Thoracic aorta (tissue), 2 donors: ENCODE measurements at regions not wholly inside any gene's neighbourhood (a gene's known extent, or its start where the extent isn't known, plus 50 kb on each side); places are given as distances from the start of the nearest gene placed in this dataset.

ENCODE experiments used
- ATAC-seq: fragments of 150-250 bp; one replicate; pipeline ENCODE4 v1.8.0; 2017; ENCODE audit warnings: low read depth; ENCODE audit not compliant: insufficient number of reproducible peaks, low FRiP score
- DNase-seq: peaks from one replicate; pipeline ENCODE4 v3.0.0-alpha.2; 2020; ENCODE audit warnings: low spot score
- H3K27ac ChIP-seq, 2 donors: fragments of 200-600 bp; sonication (generic); 1 replicate in 1 of 2; 2 replicates in 1 of 2; pipeline ENCODE4 v1.5.1; 2016; ENCODE audit warnings: mild to moderate bottlenecking in 2 of 2, moderate library complexity in 2 of 2
- H3K27me3 ChIP-seq: fragments of 200-600 bp; sonication (generic); replicated peaks from 2 replicates; pipeline ENCODE4 v1.6.0; 2016; ENCODE audit warnings: mild to moderate bottlenecking; ENCODE audit not compliant: insufficient read depth
- H3K36me3 ChIP-seq: fragments of 200-600 bp; sonication (generic); one replicate; pipeline ENCODE4 v1.5.1; 2016
- H3K4me1 ChIP-seq, 2 donors: fragments of 200-600 bp; sonication (generic); 1 replicate in 1 of 2; 2 replicates in 1 of 2; pipeline versions ENCODE4 v1.5.1 to v1.6.0; 2016; ENCODE audit warnings: low read depth in 2 of 2, mild to moderate bottlenecking in 1 of 2; ENCODE audit not compliant: control insufficient read depth in 1 of 2
- H3K4me3 ChIP-seq: fragments of 200-600 bp; sonication (generic); 2 replicates; pipeline ENCODE4 v1.5.1; 2016; ENCODE audit warnings: mild to moderate bottlenecking
- H3K9me3 ChIP-seq: fragments of 200-600 bp; sonication (generic); 2 replicates; pipeline ENCODE4 v1.5.1; 2016
- CTCF ChIP-seq: fragments of 200-600 bp; sonication (generic); IDR thresholded peaks from one replicate; pipeline ENCODE4 v1.5.1; 2019; ENCODE audit warnings: antibody characterized with exemption

- Histone ChIP-seq H3K36me3 (no peaks in the 10 kb centered on the region), H3K27ac (no peak overlapping the region), H3K27me3 (no peaks in the 10 kb centered on the region), H3K9me3 (no peaks in the 10 kb centered on the region), H3K4me3 (no peak overlapping the region), H3K4me1 (no peaks in the 10 kb centered on the region)
- ATAC-seq (no peak), DNase-seq (no peak)
- TF ChIP-seq CTCF = no peak
Observed at GRCh38 chr9:7243838-7244237, 486.1 kb downstream of the KDM4C start.

- H3K27me3 ChIP-seq = no peaks in the 10 kb centered on the region
- H3K4me3 ChIP-seq = no peak overlapping the region
- no peaks in the 10 kb centered on the region for H3K4me1 ChIP-seq
- no peaks in the 10 kb centered on the region for H3K9me3 ChIP-seq
- no peak overlapping the region for H3K27ac ChIP-seq
- ATAC-seq (no peak), DNase-seq (no peak)
- TF ChIP-seq CTCF = no peak
- no peaks in the 10 kb centered on the region for H3K36me3 ChIP-seq
Observed at GRCh38 chr9:7242126-7242525, 484.4 kb downstream of the KDM4C start.

- ATAC-seq (no peak), DNase-seq (no peak)
- TF ChIP-seq CTCF = no peak
- H3K4me1 ChIP-seq = no peaks in the 10 kb centered on the region
- no peaks in the 10 kb centered on the region for H3K9me3 ChIP-seq
- no peaks in the 10 kb centered on the region for H3K36me3 ChIP-seq
- H3K27ac ChIP-seq = no peak overlapping the region
- H3K27me3 ChIP-seq = no peaks in the 10 kb centered on the region
- H3K4me3 ChIP-seq = no peak overlapping the region
Observed at GRCh38 chr9:7241694-7242093, 483.9 kb downstream of the KDM4C start.

- DNase-seq = no peak
- H3K36me3 ChIP-seq = no peaks in the 10 kb centered on the region
- no peak overlapping the region for H3K4me3 ChIP-seq
- no peaks in the 10 kb centered on the region for H3K27me3 ChIP-seq
- no peak for ATAC-seq
- H3K9me3 ChIP-seq = no peaks in the 10 kb centered on the region
- no peaks in the 10 kb centered on the region for H3K4me1 ChIP-seq
- TF ChIP-seq CTCF = no peak
- H3K27ac ChIP-seq = no peak overlapping the region
Observed at GRCh38 chr9:7240569-7241311, 483.0 kb downstream of the KDM4C start.

GRCh38 chr9:7239708-7240107 is 481.9 kb downstream of the KDM4C start:
- Histone ChIP-seq H3K9me3 (no peaks in the 10 kb centered on the region), H3K36me3 (no peaks in the 10 kb centered on the region), H3K27me3 (no peaks in the 10 kb centered on the region), H3K27ac (no peak overlapping the region), H3K4me3 (no peak overlapping the region), H3K4me1 (no peaks in the 10 kb centered on the region)
- DNase-seq (no peak), ATAC-seq (no peak)
- no peak for TF ChIP-seq CTCF
